H9 (cell line): ENCODE measurements at regions not wholly inside any gene's neighbourhood (a gene's known extent, or its start where the extent isn't known, plus 50 kb on each side); places are given as distances from the start of the nearest gene placed in this dataset.

Source experiments
- DNase-seq: peaks from one replicate; pipeline ENCODE4 v3.0.0-alpha.2; 2017
- H2AFZ ChIP-seq: one replicate; pipeline ENCODE4 v1.6.1; 2013; ENCODE audit warnings: mild to moderate bottlenecking, low read length, control low read depth, moderate library complexity
- H2AK5ac ChIP-seq: 2 replicates; pipeline ENCODE4 v1.6.1; 2013; ENCODE audit warnings: low read length, control low read depth, mixed read lengths; ENCODE audit not compliant: insufficient read length
- H2BK120ac ChIP-seq: one replicate; pipeline ENCODE4 v1.6.1; 2013; ENCODE audit warnings: low read depth, mild to moderate bottlenecking, low read length, control low read depth, inconsistent platforms; ENCODE audit not compliant: poor library complexity, severe bottlenecking
- H2BK12ac ChIP-seq: 2 replicates; pipeline ENCODE4 v1.6.1; 2013; ENCODE audit warnings: low read length, control low read depth, mixed read lengths, low read depth; ENCODE audit not compliant: insufficient read length
- H2BK15ac ChIP-seq: 2 replicates; pipeline ENCODE4 v1.6.1; 2013; ENCODE audit warnings: low read depth, low read length, control low read depth
- H2BK20ac ChIP-seq: one replicate; pipeline ENCODE4 v1.6.1; 2013; ENCODE audit warnings: low read depth, mild to moderate bottlenecking, low read length, control low read depth, inconsistent platforms; ENCODE audit not compliant: poor library complexity, severe bottlenecking
- H2BK5ac ChIP-seq: 2 replicates; pipeline ENCODE4 v1.6.1; 2013; ENCODE audit warnings: low read length, control low read depth, mixed read lengths; ENCODE audit not compliant: insufficient read length
- H3K14ac ChIP-seq: 2 replicates; pipeline ENCODE4 v1.6.1; 2013; ENCODE audit warnings: low read length, control low read depth; ENCODE audit not compliant: insufficient read depth
- H3K18ac ChIP-seq: 2 replicates; pipeline ENCODE4 v1.6.1; 2013; ENCODE audit warnings: low read depth, mild to moderate bottlenecking, mixed read lengths, low read length, control low read depth; ENCODE audit not compliant: insufficient read length
- H3K23ac ChIP-seq: 2 replicates; pipeline ENCODE4 v1.6.1; 2013; ENCODE audit warnings: low read length, control low read depth, mixed read lengths, low read depth; ENCODE audit not compliant: insufficient read length
- H3K23me2 ChIP-seq: 2 replicates; pipeline ENCODE4 v1.6.1; 2013; ENCODE audit warnings: low read depth, mild to moderate bottlenecking, mixed read lengths, low read length, control low read depth; ENCODE audit not compliant: insufficient read length, poor library complexity, severe bottlenecking
- H3K27ac ChIP-seq: 2 replicates; pipeline ENCODE4 v1.5.1; 2013; ENCODE audit warnings: low read length, control low read depth, mixed read lengths, low read depth; ENCODE audit not compliant: insufficient read length
- H3K27me3 ChIP-seq: 2 replicates; pipeline ENCODE4 v1.6.1; 2013; ENCODE audit warnings: low read length, control low read depth, inconsistent platforms; ENCODE audit not compliant: insufficient read depth
- H3K4ac ChIP-seq: 2 replicates; pipeline ENCODE4 v1.6.1; 2013; ENCODE audit warnings: low read depth, mild to moderate bottlenecking, control low read depth, inconsistent platforms, low read length, moderate library complexity
- H3K4me1 ChIP-seq: 2 replicates; pipeline ENCODE4 v1.6.1; 2013; ENCODE audit warnings: low read length, control low read depth, inconsistent platforms; ENCODE audit not compliant: insufficient read depth
- H3K4me2 ChIP-seq: 2 replicates; pipeline ENCODE4 v1.6.1; 2013; ENCODE audit warnings: low read length, control low read depth, mixed read lengths; ENCODE audit not compliant: insufficient read length, insufficient read depth
- H3K56ac ChIP-seq: 2 replicates; pipeline ENCODE4 v1.6.1; 2013; ENCODE audit warnings: low read depth, mild to moderate bottlenecking, mixed read lengths, low read length, control low read depth; ENCODE audit not compliant: insufficient read length
- H3K79me1 ChIP-seq: 2 replicates; pipeline ENCODE4 v1.6.1; 2013; ENCODE audit warnings: low read depth, mild to moderate bottlenecking, moderate library complexity, low read length, control low read depth, inconsistent platforms; ENCODE audit not compliant: insufficient read depth, poor library complexity, severe bottlenecking
- H3K79me2 ChIP-seq: 2 replicates; pipeline ENCODE4 v1.6.1; 2013; ENCODE audit warnings: low read length, control low read depth, inconsistent platforms; ENCODE audit not compliant: insufficient read depth
- H3K9ac ChIP-seq: 2 replicates; pipeline ENCODE4 v1.6.1; 2013; ENCODE audit warnings: low read length, control low read depth, mixed read lengths; ENCODE audit not compliant: insufficient read length; ENCODE audit errors: extremely low read depth
- H3K9me3 ChIP-seq: one replicate; pipeline ENCODE4 v1.6.1; 2013; ENCODE audit warnings: low read depth, low read length, inconsistent platforms; ENCODE audit not compliant: control insufficient read depth
- H3T11ph ChIP-seq: one replicate; pipeline ENCODE4 v1.6.1; 2013; ENCODE audit warnings: mild to moderate bottlenecking, low read length, control low read depth, inconsistent platforms
- H4K20me1 ChIP-seq: one replicate; pipeline ENCODE4 v1.6.1; 2013; ENCODE audit not compliant: control insufficient read depth, insufficient read length, insufficient read depth
- H4K5ac ChIP-seq: 2 replicates; pipeline ENCODE4 v1.6.1; 2013; ENCODE audit warnings: low read depth, mild to moderate bottlenecking, mixed read lengths, low read length, control low read depth; ENCODE audit not compliant: insufficient read length
- H4K8ac ChIP-seq: replicated peaks from 2 replicates; pipeline ENCODE4 v1.6.1; 2013; ENCODE audit warnings: low read length, control low read depth, mixed read lengths, low read depth; ENCODE audit not compliant: insufficient read length
- H4K91ac ChIP-seq: 2 replicates; pipeline ENCODE4 v1.6.1; 2013; ENCODE audit warnings: low read depth, mild to moderate bottlenecking, moderate library complexity, mixed read lengths, low read length, control low read depth; ENCODE audit not compliant: insufficient read length
- H3K27ac Mint-ChIP-seq, 3 experiments: 2 replicates in 2 of 3; 3 replicates in 1 of 3; pipeline ENCODE4 v1.8.0; 2020 to 2021; ENCODE audit warnings: mixed read lengths in 3 of 3, mild to moderate bottlenecking in 1 of 3, moderate library complexity in 1 of 3
- H3K27me3 Mint-ChIP-seq: 2 replicates; pipeline ENCODE4 v1.8.0; 2021; ENCODE audit warnings: low read depth, mild to moderate bottlenecking, moderate library complexity, mixed read lengths
- H3K36me3 Mint-ChIP-seq, 3 experiments: 2 replicates in 2 of 3; 3 replicates in 1 of 3; pipeline ENCODE4 v1.8.0; 2020 to 2021; ENCODE audit warnings: low read depth in 3 of 3, mixed read lengths in 3 of 3; ENCODE audit not compliant: insufficient read depth in 1 of 3
- H3K4me1 Mint-ChIP-seq, 2 experiments: 2 replicates each; pipeline ENCODE4 v1.8.0; 2020; ENCODE audit warnings: mixed read lengths in 2 of 2
- H3K4me3 Mint-ChIP-seq, 2 experiments: 2 replicates in 1 of 2; 3 replicates in 1 of 2; pipeline ENCODE4 v1.8.0; 2020 to 2021; ENCODE audit warnings: mild to moderate bottlenecking in 2 of 2, mixed read lengths in 2 of 2, moderate library complexity in 1 of 2
- H3K9me3 Mint-ChIP-seq, 2 experiments: 2 replicates in 1 of 2; 3 replicates in 1 of 2; pipeline ENCODE4 v1.8.0; 2020; ENCODE audit warnings: mild to moderate bottlenecking in 2 of 2, mixed read lengths in 2 of 2, moderate library complexity in 1 of 2
- WGBS: extraction: QIAGEN DNeasy Blood & Tissue Kit; methylation state at CpG from one replicate; pipeline ENCODE4 v1.1.7; 2013; ENCODE audit warnings: missing lambda C conversion rate, low lambda C conversion rate, mixed read lengths; ENCODE audit not compliant: insufficient read length; ENCODE audit errors: extremely low coverage; 5-methylcytosine and 5-hydroxymethylcytosine counted together
- TF ChIP-seq, protein P1 (sequence below): fragments of 200-600 bp; sonication (generic); conservative IDR thresholded peaks from 3 replicates; pipeline ENCODE4 v1.8.0; 2021; ENCODE audit warnings: antibody characterized with exemption, mild to moderate bottlenecking

DNA sequence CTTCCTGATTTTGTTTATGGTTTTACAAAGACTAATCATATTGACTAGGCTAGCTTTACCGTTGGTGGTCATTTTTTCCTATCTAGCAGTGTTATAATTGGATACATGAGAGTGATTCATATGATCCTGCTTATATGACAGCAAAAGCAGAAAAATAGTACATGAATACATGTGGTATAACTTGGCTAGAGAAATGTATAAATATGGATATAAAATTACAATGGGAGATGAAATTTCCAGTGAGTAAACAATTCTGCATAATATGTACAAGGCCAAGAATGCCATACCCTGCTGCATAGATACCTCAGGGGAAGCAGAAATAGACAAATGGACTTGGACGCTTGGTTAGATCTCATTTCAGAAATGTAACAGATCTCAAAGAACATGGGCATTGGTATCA, 103.1 kb downstream of the DTWD1 start:
- Histone ChIP-seq H3K23ac (no peak overlapping the region), H3K23me2 (no peaks in the 10 kb centered on the region), H4K20me1 (no peaks in the 10 kb centered on the region), H2BK15ac (no peak overlapping the region), H2BK120ac (no peak overlapping the region), H2AK5ac (no peak overlapping the region), H2BK12ac (no peak overlapping the region), H4K91ac (no peak overlapping the region), H3K18ac (no peak overlapping the region), H3K4ac (no peak overlapping the region), H3K79me1 (no peaks in the 10 kb centered on the region), H3T11ph (no peak overlapping the region), H4K8ac (no peak overlapping the region), H3K79me2 (no peaks in the 10 kb centered on the region), H3K9me3 (no peaks in the 10 kb centered on the region), H2BK5ac (no peak overlapping the region), H3K27ac (no peak overlapping the region), H3K56ac (no peak overlapping the region), H2BK20ac (no peak overlapping the region), H3K14ac (no peak overlapping the region), H3K9ac (no peak overlapping the region), H2AFZ (no peak overlapping the region), H4K5ac (no peak overlapping the region), H3K4me1 (no peaks in the 10 kb centered on the region), H3K4me2 (no peak overlapping the region), H3K27me3 (no peaks in the 10 kb centered on the region)
- TF ChIP-seq, protein P1, sequence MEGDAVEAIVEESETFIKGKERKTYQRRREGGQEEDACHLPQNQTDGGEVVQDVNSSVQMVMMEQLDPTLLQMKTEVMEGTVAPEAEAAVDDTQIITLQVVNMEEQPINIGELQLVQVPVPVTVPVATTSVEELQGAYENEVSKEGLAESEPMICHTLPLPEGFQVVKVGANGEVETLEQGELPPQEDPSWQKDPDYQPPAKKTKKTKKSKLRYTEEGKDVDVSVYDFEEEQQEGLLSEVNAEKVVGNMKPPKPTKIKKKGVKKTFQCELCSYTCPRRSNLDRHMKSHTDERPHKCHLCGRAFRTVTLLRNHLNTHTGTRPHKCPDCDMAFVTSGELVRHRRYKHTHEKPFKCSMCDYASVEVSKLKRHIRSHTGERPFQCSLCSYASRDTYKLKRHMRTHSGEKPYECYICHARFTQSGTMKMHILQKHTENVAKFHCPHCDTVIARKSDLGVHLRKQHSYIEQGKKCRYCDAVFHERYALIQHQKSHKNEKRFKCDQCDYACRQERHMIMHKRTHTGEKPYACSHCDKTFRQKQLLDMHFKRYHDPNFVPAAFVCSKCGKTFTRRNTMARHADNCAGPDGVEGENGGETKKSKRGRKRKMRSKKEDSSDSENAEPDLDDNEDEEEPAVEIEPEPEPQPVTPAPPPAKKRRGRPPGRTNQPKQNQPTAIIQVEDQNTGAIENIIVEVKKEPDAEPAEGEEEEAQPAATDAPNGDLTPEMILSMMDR: no peak
- Mint-ChIP-seq H3K4me1 (peaks cover under 1 to 1% of the 10 kb centered on the region in 2 experiments), H3K4me3 (no peak overlapping the region), H3K9me3 (peaks cover 3 to 12% of the 10 kb centered on the region in 2 experiments; a peak in 3 of 5 replicates), H3K27ac (no peak overlapping the region), H3K27me3 (peaks cover 4% of the 10 kb centered on the region; the same call in 1 of the 2 replicates), H3K36me3 (peaks cover 0 to 3% (median 0%) of the 10 kb centered on the region in 3 experiments; a peak in 1 of 7 replicates)
- no peak for DNase-seq
- no CpG with 5 or more reads among the region's 2 CpGs for WGBS
